ENCODE measurements at regions not wholly inside any gene's neighbourhood (a gene's known extent, or its start where the extent isn't known, plus 50 kb on each side); places are given as distances from the start of the nearest gene placed in this dataset.
A peak's percentile ranks its signal among the peaks of the same experiment; 100 is the strongest.
"Not testable (repeated sequence)": the region's sequence is repeated elsewhere in the genome, so short reads cannot be mapped to it uniquely, and the experiment has no call there.

DNA sequence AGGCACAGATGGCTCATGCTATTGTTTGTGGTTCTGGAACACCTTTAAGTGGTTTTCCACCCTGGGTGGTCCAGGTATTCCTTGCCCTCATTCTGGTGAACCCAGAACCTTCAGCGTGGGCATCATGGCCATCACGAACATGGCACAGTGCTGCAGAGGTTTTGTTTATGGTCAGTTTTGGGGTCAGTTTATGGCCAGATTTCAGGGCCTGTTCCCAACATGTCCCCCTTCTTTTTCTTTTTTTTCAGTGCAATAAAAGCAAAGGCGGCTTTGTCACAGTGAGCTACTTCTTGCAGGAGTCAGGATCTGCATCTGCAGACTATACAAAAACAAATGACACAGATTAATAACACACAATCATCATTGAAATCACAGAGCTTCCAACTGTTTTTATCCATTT lies 1085.0 kb upstream of the ALCAM start:
- Mint-ChIP-seq H3K27me3 (no peaks in the 10 kb centered on the region), H3K4me3 (no peak overlapping the region), H3K4me1 (no peaks in the 10 kb centered on the region), H3K9me3 (peaks cover 12 to 22% of the 10 kb centered on the region in 2 donors), H3K27ac (no peak overlapping the region)
- no peak for DNase-seq
- no peak for ATAC-seq

DNA sequence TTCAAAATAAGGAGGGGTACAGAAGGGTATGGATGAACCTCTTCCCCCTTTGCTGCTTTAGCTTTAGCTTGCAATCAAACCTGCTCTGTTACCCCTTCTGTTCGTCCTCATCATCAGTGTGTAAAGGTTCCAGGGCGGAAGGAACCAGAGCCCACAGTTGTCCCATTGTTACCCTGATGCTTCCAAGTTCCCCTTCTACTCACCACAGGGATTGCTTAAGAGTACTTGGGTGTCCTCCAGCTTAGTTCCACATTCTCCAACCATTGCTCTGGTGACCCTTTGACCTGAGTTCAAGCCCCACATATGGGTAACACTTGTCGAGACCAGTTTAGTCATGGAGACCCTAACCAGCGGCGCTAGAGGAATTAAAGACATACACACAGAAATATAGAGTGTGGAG lies 1080.1 kb upstream of the ALCAM start:
- H3K9me3 Mint-ChIP-seq: peaks cover 10 to 18% of the 10 kb centered on the region in 2 donors
- H3K4me3 Mint-ChIP-seq: no peak overlapping the region
- H3K27ac Mint-ChIP-seq: no peak overlapping the region
- no peak for DNase-seq
- ATAC-seq: no peak
- H3K4me1 Mint-ChIP-seq: peaks cover 4% of the 10 kb centered on the region
- no peaks in the 10 kb centered on the region for H3K27me3 Mint-ChIP-seq

DNA sequence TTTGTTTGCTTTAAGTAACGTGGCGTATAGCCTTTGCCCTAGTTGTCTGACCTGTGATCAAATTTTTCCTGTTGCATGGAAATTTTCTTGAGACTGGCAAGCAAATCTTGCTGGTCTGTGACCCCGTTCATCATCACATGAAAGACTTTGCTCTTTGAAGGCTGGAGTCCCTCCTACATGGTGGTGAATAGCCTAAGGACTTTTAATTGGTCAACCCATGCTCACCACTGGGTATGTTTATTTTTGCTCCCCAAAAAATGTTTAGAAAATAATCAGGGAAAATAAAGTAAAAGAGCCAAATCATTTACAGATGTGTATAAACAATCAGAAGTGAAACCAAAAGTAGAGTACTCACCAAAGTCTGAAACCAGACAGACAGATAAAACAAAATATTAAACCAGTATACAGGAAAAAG lies 1075.3 kb upstream of the ALCAM start:
- H3K27ac Mint-ChIP-seq: no peak overlapping the region
- peaks cover 9% of the 10 kb centered on the region for H3K4me1 Mint-ChIP-seq
- DNase-seq (no peak), ATAC-seq (no peak)
- H3K27me3 Mint-ChIP-seq: no peaks in the 10 kb centered on the region
- H3K4me3 Mint-ChIP-seq: peak overlapping the region; percentile 25 to 35
- H3K9me3 Mint-ChIP-seq: peaks cover 5 to 17% of the 10 kb centered on the region in 2 donors

DNA sequence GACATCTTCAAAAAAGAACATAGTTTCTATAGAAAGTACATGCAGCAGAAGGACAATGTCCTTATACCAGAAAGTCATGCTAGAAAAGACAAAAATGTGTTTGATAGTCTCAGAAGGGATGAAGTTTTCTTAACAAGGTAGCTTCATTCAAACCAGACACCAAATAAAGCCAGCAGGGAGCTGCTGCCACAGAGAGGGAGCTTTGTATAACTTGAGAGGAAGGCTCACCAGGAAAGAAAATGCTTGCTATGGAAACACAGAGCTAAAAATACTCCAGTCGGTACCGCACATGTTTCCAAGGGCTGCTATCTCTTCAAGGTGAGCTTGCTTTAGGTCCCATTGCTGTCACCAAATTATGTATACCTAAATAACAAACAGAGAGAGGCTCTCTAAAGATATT lies 1074.8 kb upstream of the ALCAM start:
- H3K9me3 Mint-ChIP-seq: peaks cover under 1 to 13% of the 10 kb centered on the region in 2 donors
- DNase-seq (no peak), ATAC-seq (no peak)
- H3K27ac Mint-ChIP-seq: peak overlapping the region in 1 of 2 donors; percentile 26
- peak overlapping the region; percentile 25 to 35 for H3K4me3 Mint-ChIP-seq
- H3K4me1 Mint-ChIP-seq: peaks cover 9% of the 10 kb centered on the region
- H3K27me3 Mint-ChIP-seq: no peaks in the 10 kb centered on the region

DNA sequence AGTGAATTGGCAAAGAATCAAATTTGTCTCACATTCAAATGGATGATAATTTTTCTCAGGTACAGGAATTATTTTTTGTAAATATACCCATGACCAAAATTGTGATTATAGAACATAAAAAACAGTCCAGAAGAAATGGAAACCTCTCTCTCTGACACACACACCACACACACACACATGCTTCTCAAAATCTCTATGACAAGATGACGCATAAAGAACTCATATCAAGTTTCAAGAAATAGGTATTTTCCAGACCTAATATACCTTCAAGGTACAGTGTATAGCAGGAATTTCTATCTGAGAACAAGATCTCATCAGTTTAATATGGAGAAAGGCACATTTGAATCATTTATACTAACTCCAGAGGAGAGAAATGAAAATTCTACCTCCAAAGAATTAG lies 1069.1 kb upstream of the ALCAM start:
- no peaks in the 10 kb centered on the region for H3K27me3 Mint-ChIP-seq
- no peak for DNase-seq

DNA sequence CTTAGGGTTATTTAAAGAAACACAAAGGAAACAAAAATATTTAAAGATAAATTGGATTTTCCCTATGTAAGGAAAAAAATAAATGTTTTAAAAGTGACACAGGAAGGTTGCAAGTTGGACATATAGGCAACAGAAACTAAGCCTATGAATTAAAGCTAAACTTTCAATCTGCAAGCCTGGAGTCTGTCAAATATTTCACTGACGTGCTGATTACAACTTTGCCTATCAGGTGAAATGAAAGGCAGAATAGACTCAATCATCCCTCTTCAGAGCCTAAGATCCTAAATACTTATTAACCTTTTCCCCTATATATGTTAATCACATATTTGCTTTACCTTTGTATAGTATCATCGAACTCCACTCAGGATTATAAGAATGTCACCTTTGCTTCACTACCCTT lies 1068.0 kb upstream of the ALCAM start:
- no peak overlapping the region for H3K27ac Mint-ChIP-seq
- H3K4me1 Mint-ChIP-seq: no peaks in the 10 kb centered on the region
- no peak for DNase-seq
- no peaks in the 10 kb centered on the region for H3K27me3 Mint-ChIP-seq
- ATAC-seq: no peak
- H3K4me3 Mint-ChIP-seq: no peak overlapping the region
- no peaks in the 10 kb centered on the region for H3K9me3 Mint-ChIP-seq

More for the DNA sequence above, 1069.1 kb upstream of the ALCAM start:
- no peak for ATAC-seq
- no peaks in the 10 kb centered on the region for H3K4me1 Mint-ChIP-seq
- peaks cover 0 to 1% of the 10 kb centered on the region in 2 donors for H3K9me3 Mint-ChIP-seq
- no peak overlapping the region for H3K27ac Mint-ChIP-seq
- H3K4me3 Mint-ChIP-seq: no peak overlapping the region

DNA sequence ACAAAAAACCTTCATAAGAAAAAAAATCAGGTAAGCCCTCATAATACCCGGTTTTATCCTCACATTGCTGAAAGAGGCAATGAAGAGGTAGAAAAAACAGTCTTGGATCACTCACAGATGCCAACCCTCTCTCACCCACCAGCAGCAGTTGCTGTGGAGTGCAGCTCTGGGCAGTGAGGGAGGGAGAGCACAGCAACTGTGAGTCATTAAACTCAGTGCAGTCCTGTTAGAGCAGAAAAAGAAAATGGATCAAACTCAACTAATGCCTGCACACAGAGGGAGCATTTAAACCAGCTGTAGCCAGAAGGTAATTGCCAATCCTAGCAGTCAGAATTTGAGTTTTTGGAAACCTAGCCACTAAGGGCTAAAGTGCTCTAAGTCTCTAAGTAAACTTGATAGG lies 1050.6 kb upstream of the ALCAM start:
- Mint-ChIP-seq H3K27me3 (no peaks in the 10 kb centered on the region), H3K27ac (no peak overlapping the region), H3K4me1 (no peaks in the 10 kb centered on the region), H3K9me3 (peaks cover 7 to 27% of the 10 kb centered on the region in 2 donors), H3K4me3 (no peak overlapping the region)
- DNase-seq (no peak), ATAC-seq (no peak)

DNA sequence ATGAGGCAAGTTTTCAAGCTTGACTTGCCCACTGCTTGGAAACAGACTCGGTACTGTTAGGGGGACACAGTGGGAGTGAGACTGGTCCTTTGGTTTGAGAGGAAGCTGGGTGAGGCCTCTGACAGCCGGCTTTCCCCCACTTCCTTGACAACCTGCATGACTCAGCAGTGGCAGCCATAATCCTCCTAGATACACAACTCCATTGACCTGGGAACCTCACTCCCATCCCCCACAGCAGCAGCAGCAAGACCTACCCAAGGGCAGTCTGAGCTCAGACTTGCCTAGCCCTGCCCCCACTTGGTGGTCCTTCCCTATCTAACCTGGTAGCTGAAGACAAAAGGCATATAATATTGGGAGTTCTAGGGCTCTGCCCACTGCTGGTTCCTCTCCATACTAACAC lies 1043.5 kb upstream of the ALCAM start:
- Mint-ChIP-seq H3K27ac (no peak overlapping the region), H3K9me3 (peaks cover 34 to 50% of the 10 kb centered on the region in 2 donors), H3K4me1 (no peaks in the 10 kb centered on the region), H3K27me3 (no peaks in the 10 kb centered on the region), H3K4me3 (no peak overlapping the region)
- ATAC-seq (no peak), DNase-seq (no peak)

DNA sequence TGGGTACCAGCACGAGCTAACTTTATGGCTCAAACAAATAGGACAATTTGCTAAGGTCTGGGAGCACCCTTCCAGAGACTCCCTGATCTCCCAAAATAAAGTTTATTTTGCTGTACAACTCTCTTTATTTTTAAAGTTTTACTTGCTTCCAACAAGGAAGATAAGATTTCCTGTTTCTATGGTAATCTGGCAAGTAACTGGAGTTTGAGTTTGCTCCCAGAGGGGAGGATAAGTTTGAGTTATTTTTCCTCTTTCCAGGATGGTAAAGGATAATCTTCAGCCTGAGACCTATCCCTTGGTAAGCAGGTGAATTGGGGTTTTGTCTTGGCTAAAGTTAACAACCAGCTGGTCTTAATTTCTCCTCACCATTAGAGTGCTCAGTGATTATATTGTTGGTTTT lies 1019.4 kb upstream of the ALCAM start:
- H3K4me3 Mint-ChIP-seq: no peak overlapping the region
- H3K4me1 Mint-ChIP-seq: no peaks in the 10 kb centered on the region
- DNase-seq (no peak), ATAC-seq (no peak)
- no peaks in the 10 kb centered on the region for H3K27me3 Mint-ChIP-seq
- H3K27ac Mint-ChIP-seq: no peak overlapping the region
- H3K9me3 Mint-ChIP-seq: no peaks in the 10 kb centered on the region

DNA sequence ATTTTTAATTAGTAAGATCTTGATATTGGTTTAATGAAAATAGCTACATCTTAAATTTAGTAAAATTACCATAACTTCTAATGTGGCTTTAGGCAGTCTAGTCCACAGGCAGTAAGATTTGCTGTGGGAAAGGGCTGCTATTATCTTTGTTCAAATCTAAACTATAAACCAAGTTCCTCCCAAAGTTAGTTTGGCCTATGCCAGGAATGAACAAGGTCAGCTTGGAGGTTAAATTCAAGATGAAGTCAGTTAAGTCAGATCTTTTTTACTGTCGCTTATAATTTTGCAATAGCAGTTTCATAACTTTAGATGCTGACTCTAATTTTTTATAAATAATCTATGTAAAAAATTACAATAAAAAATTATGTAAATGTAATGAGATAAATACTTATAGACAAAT lies 1016.9 kb upstream of the ALCAM start:
- DNase-seq: no peak
- H3K4me1 Mint-ChIP-seq: no peaks in the 10 kb centered on the region
- no peak for ATAC-seq

DNA sequence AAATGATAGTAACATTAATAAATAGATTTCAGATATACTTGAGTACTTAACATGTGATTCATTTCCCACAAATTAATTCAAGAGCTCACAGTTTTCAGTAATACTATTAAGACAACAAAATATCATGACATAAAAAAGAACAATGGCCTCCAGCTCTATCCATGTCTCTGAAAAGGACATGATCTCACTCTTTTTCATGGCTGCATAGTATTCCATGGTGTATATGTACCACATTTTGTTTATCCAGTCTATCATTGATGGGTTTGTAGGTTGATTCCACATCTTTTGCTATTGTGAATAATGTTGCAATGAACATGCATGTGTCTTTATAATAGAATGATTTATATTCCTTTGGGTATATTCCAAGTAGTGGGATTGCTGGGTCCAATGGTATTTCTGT lies 1012.8 kb upstream of the ALCAM start:
- DNase-seq (no peak), ATAC-seq (no peak)
- Mint-ChIP-seq H3K27me3 (no peaks in the 10 kb centered on the region), H3K27ac (no peak overlapping the region), H3K9me3 (no peaks in the 10 kb centered on the region), H3K4me3 (no peak overlapping the region), H3K4me1 (no peaks in the 10 kb centered on the region)

More for the DNA sequence above, 1016.9 kb upstream of the ALCAM start:
- H3K27ac Mint-ChIP-seq: no peak overlapping the region
- no peak overlapping the region for H3K4me3 Mint-ChIP-seq
- no peaks in the 10 kb centered on the region for H3K27me3 Mint-ChIP-seq
- H3K9me3 Mint-ChIP-seq: no peaks in the 10 kb centered on the region

DNA sequence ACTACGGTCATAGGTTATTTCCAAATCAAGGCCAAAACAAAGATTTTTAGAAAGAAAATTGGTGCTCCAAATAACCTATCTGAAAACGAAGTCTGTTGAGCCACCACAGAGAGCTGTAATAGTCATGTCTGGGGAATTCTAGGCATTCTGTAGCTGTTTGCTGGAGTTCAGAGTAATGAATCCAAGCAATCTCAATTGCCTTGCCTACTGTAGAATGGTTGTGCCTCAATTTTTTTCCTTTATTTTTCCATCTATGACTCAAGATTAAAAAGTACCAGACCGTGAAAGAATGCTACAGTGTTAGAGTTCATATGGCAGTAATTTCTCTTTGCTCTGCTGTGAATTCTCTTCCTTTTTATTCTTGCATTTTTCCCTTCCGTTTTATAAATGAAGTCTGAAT lies 1007.2 kb upstream of the ALCAM start:
- H3K4me3 Mint-ChIP-seq: no peak overlapping the region
- no peaks in the 10 kb centered on the region for H3K4me1 Mint-ChIP-seq
- H3K9me3 Mint-ChIP-seq: peaks cover 4 to 7% of the 10 kb centered on the region in 2 donors
- H3K27me3 Mint-ChIP-seq: no peaks in the 10 kb centered on the region
- no peak for DNase-seq
- no peak for ATAC-seq
- no peak overlapping the region for H3K27ac Mint-ChIP-seq

DNA sequence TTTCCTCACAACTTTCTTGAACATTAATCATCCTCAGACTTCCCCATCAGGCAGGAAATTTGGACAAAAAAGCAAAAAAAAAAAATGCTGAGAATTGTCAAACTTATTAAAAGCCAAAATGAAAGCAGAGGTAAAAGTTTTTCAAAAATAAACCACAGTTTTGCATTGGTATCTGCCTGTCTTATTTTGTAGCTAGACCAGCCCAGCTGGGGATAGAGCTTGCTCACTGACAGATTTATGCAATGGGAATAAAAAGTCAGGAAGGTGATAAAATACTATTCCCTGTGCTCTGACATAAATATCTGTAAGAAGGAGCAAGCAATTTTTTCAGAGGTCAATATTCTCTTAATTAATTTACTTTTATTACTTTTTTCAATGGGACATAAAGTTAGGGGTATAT lies 1006.7 kb upstream of the ALCAM start:
- Mint-ChIP-seq H3K4me3 (no peak overlapping the region), H3K27ac (no peak overlapping the region), H3K9me3 (peaks cover 4 to 7% of the 10 kb centered on the region in 2 donors), H3K27me3 (no peaks in the 10 kb centered on the region), H3K4me1 (no peaks in the 10 kb centered on the region)
- DNase-seq (no peak), ATAC-seq (no peak)

DNA sequence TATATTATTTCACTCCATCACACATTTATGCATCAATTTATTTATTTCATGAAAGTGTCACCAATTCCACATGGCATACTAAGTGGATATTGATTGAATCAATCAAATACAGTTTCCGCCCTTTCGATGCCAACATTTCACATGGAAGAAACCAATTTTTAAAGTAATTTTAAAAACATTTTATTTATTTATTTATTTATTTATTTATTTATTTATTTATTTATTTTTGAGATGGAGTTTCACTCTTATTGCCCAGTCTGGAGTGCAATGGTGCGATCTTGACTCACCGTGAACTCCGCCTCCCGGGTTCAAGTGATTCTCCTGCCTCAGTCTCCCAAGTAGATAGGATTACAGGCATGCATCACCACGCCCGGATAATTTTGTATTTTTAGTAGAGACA lies 1005.0 kb upstream of the ALCAM start:
- not testable (repeated sequence) for ATAC-seq, DNase-seq, H3K27ac Mint-ChIP-seq, H3K4me3 Mint-ChIP-seq, H3K9me3 Mint-ChIP-seq, H3K4me1 Mint-ChIP-seq, H3K27me3 Mint-ChIP-seq

DNA sequence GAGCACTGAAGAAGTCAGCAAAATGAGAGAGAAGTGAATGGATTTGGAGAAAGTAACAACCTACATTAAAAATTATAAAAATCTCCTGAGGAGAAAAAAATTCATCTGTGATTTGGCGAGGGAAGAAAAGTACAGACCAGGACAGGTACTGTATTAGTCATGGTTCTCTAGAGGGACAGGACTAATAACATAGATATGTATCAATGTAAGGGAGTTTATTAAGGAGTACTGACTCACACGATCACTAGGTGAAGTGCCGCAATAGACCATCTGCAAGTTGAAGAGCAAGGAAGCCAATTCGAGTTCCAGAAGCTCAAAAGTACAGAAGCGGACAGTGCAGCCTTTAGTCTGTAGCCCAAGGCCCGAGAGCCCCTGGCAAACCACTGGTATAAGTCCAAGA lies 1004.4 kb upstream of the ALCAM start:
- Mint-ChIP-seq H3K27me3 (no peaks in the 10 kb centered on the region), H3K9me3 (peaks cover 4 to 7% of the 10 kb centered on the region in 2 donors), H3K4me1 (no peaks in the 10 kb centered on the region), H3K27ac (no peak overlapping the region), H3K4me3 (no peak overlapping the region)
- DNase-seq: no peak
- ATAC-seq: no peak

DNA sequence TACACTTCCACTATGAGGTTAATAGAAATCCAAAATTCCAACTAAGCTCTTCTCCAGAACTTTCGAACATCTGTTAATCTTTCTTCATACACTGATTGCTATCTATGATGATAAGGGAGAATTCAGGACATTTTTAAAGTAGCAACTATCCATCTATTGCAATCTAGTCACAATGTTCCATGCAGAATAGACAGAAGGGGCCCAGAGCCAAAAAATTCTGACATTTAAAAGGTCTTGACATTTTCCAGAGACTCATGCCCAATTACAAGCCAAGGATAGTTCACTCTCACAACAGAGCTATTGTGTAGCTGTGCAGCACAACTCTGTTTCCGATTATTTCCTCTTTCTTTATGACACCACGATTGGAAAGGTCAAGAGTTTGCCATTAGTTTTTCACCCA lies 999.7 kb upstream of the ALCAM start:
- no peak overlapping the region for H3K27ac Mint-ChIP-seq

DNA sequence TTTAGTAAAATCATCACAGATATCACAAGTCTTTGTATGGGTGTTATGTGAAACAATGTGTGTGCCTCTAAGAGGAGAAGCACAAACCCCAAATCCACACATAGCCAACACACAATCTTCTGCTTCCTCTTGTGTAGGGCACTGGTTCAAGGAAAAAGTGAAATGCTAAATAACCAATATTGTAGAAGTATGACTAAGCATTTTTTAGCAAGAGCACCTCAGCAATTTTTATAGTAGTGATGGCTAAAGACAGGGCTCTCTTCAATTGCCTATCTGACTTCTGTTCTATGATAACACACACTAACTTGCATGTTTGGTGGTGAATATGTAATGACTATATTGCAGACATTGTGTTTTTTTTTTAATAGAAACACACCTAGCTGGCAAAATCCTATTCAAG lies 997.9 kb upstream of the ALCAM start:
- peaks cover 0 to 9% of the 10 kb centered on the region in 2 donors for H3K9me3 Mint-ChIP-seq
- DNase-seq: no peak
- H3K27me3 Mint-ChIP-seq: no peaks in the 10 kb centered on the region
- no peak overlapping the region for H3K27ac Mint-ChIP-seq
- no peak overlapping the region for H3K4me3 Mint-ChIP-seq
- no peaks in the 10 kb centered on the region for H3K4me1 Mint-ChIP-seq
- ATAC-seq: no peak

More for the DNA sequence above, 999.7 kb upstream of the ALCAM start:
- Mint-ChIP-seq H3K4me1 (no peaks in the 10 kb centered on the region), H3K27me3 (no peaks in the 10 kb centered on the region), H3K9me3 (peaks cover 6 to 7% of the 10 kb centered on the region in 2 donors), H3K4me3 (no peak overlapping the region)
- DNase-seq (no peak), ATAC-seq (no peak)
